ENCODE measurements at regions not wholly inside any gene's neighbourhood (a gene's known extent, or its start where the extent isn't known, plus 50 kb on each side); places are given as distances from the start of the nearest gene placed in this dataset.

DNA sequence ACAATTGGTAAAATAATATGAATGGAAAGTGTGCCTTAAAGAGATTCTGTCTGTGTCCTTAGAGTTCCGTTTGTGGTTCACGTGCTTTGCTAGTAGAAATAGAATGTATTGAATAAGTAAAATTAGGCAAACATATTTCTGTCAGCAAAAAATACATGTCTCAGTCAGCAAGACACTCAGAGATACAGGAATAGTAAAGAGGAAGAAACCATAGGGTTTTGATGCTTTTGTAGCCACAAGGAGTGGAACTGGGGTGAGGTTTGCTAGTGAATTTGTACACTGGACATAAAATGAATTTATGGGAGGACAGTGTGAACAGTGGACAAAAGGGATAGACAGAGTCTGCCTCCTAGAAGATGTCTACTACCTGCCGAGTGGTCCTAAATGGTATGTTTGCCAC, 289.2 kb upstream of the NRP1 start:
- H3K4me3 ChIP-seq (ENCODE audit: low read depth, low read length): no peak overlapping the region
- Mint-ChIP-seq H3K36me3 (no peaks in the 10 kb centered on the region), H3K4me1 (no peaks in the 10 kb centered on the region), H3K9me3 (peaks cover 0 to 10% (median 0%) of the 10 kb centered on the region in 7 donors), H3K27me3 (no peaks in the 10 kb centered on the region), H3K27ac (no peak overlapping the region), H3K4me3 (no peak overlapping the region)
- no peaks in the 10 kb centered on the region for H3K27me3 ChIP-seq (ENCODE audit: control insufficient read depth, insufficient read depth, low read length)
- H3K4me1 ChIP-seq (ENCODE audit: control insufficient read depth, insufficient read depth, low read length, poor library complexity, severe bottlenecking): no peaks in the 10 kb centered on the region
- H3K27ac ChIP-seq (ENCODE audit: insufficient read depth, low read length, poor library complexity, severe bottlenecking): no peak overlapping the region
- H3K36me3 ChIP-seq (ENCODE audit: control insufficient read depth, insufficient read depth, low read length): no peaks in the 10 kb centered on the region
- ATAC-seq (ENCODE audit: low read depth in 2 of 2) (no peak), DNase-seq (no peak)
- H3K9me3 ChIP-seq (ENCODE audit: control insufficient read depth in 2 of 2, low read length in 2 of 2): no peaks in the 10 kb centered on the region

DNA sequence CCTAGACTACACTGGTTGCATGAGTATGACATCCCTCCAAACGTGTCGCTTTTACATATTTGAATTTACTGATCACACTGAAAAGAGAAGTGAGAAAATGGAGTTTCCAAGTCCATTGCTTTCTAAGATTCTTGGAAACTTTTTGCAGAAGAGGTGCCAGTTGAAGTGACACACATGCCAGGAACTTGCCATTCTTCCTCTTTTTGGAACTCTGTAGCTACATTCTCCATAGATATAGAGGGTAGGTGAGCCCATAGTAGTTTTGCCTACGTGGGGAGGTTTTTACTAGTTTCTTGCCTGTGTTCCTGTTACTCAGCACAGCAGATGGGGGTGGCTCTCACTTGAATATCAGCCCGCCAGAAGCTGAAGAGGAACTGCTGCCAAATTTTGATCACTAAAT, 286.6 kb upstream of the NRP1 start:
- Mint-ChIP-seq H3K4me3 (no peak overlapping the region), H3K9me3 (peaks cover 0 to 10% (median 0%) of the 10 kb centered on the region in 7 donors), H3K4me1 (no peaks in the 10 kb centered on the region), H3K27me3 (no peaks in the 10 kb centered on the region), H3K27ac (no peak overlapping the region), H3K36me3 (no peaks in the 10 kb centered on the region)
- no peak overlapping the region for H3K27ac ChIP-seq (ENCODE audit: insufficient read depth, low read length, poor library complexity, severe bottlenecking)
- no peaks in the 10 kb centered on the region for H3K9me3 ChIP-seq (ENCODE audit: control insufficient read depth in 2 of 2, low read length in 2 of 2)
- no peaks in the 10 kb centered on the region for H3K36me3 ChIP-seq (ENCODE audit: control insufficient read depth, insufficient read depth, low read length)
- no peaks in the 10 kb centered on the region for H3K27me3 ChIP-seq (ENCODE audit: control insufficient read depth, insufficient read depth, low read length)
- H3K4me1 ChIP-seq (ENCODE audit: control insufficient read depth, insufficient read depth, low read length, poor library complexity, severe bottlenecking): no peaks in the 10 kb centered on the region
- ATAC-seq (ENCODE audit: low read depth in 2 of 2) (no peak), DNase-seq (no peak)
- no peak overlapping the region for H3K4me3 ChIP-seq (ENCODE audit: low read depth, low read length)

DNA sequence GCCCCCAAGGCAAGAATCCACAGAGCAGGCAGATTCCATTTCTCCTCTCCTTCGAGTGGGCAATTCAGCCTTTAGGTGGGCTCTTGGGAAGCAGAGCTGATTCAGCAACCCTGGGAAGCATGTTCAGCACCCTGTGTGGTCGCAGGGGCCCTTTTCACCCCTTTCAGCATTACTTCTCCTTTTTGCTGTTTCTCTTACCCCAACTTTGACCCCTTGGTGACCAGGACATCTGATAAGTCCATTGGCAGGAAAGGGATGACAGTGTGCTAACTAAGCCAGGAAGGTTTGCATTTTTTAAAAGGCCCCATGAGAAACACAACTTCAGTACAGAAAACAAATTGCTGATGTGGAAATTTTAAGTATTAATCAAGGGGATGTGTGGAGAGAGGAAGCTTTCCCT, 283.7 kb upstream of the NRP1 start:
- Histone ChIP-seq H3K36me3 (ENCODE audit: control insufficient read depth, insufficient read depth, low read length) (no peaks in the 10 kb centered on the region), H3K4me1 (ENCODE audit: control insufficient read depth, insufficient read depth, low read length, poor library complexity, severe bottlenecking) (no peaks in the 10 kb centered on the region), H3K9me3 (ENCODE audit: control insufficient read depth in 2 of 2, low read length in 2 of 2) (no peaks in the 10 kb centered on the region), H3K27ac (ENCODE audit: insufficient read depth, low read length, poor library complexity, severe bottlenecking) (no peak overlapping the region), H3K27me3 (ENCODE audit: control insufficient read depth, insufficient read depth, low read length) (no peaks in the 10 kb centered on the region), H3K4me3 (ENCODE audit: low read depth, low read length) (no peak overlapping the region)
- Mint-ChIP-seq H3K27ac (no peak overlapping the region), H3K36me3 (no peaks in the 10 kb centered on the region), H3K4me3 (no peak overlapping the region), H3K9me3 (peaks cover 0 to 8% (median 5%) of the 10 kb centered on the region in 7 donors), H3K4me1 (no peaks in the 10 kb centered on the region), H3K27me3 (no peaks in the 10 kb centered on the region)
- DNase-seq (no peak), ATAC-seq (ENCODE audit: low read depth in 2 of 2) (no peak)

DNA sequence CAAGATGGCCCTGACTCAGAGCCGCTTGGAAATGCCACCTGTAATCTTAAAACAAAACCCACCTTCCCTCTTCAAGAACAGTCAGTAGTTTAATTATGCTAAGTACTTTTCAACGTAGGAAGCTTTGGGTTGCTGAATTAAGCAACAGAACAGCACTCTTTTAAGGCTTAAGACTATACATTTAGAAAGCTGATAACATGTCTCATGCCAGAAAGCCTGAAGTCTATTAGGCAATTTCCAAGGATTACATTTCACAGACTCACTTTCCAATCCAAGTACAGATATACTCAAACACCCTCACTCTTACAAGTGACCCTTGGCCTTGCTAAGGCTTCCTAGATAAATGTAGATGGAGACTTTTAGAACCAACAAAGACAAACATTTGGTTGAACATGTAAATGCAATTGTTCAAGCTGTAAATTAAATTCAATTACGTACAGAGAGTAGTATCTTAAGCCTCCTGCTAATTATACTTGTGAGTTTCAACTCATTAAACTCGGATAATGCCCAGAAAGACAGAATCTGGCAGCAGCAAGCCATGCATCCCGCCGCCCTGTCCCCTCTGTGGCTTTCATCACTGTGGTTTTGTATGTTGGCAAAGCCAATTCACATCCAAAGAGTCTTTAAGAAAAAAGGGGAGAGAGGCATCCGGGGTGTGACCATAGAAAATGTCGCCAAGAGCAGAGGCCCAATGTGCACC, 283.1 kb upstream of the NRP1 start:
- no peaks in the 10 kb centered on the region for H3K36me3 Mint-ChIP-seq
- ATAC-seq (ENCODE audit: low read depth in 2 of 2): no peak

DNA sequence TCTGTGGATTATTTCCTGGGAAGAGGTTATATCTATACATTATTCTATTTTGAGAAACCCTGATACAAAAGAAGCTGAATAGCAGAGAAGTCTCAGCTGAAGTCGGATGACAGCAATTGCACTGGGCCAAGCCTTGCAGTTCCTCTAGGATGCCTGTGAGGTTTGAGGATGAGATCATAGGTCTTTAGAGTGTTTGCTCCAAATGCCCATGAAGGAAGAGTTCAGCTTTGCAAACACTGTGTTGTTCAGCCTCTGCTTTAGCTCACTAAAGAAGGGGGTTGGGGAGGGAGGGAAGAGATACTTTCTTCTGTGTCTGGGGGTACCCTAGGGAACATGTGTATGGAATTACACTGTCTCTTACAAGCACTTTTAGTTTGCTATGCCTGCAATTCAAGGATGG, 282.5 kb upstream of the NRP1 start:
- H3K4me1 Mint-ChIP-seq: peaks cover 0 to 6% (median 1%) of the 10 kb centered on the region in 4 donors
- no peak for ATAC-seq (ENCODE audit: low read depth in 2 of 2)

More for the DNA sequence above, 283.1 kb upstream of the NRP1 start:
- Histone ChIP-seq H3K4me3 (ENCODE audit: low read depth, low read length) (no peak overlapping the region), H3K27me3 (ENCODE audit: control insufficient read depth, insufficient read depth, low read length) (no peaks in the 10 kb centered on the region), H3K27ac (ENCODE audit: insufficient read depth, low read length, poor library complexity, severe bottlenecking) (no peak overlapping the region), H3K36me3 (ENCODE audit: control insufficient read depth, insufficient read depth, low read length) (no peaks in the 10 kb centered on the region), H3K9me3 (ENCODE audit: control insufficient read depth in 2 of 2, low read length in 2 of 2) (no peaks in the 10 kb centered on the region), H3K4me1 (ENCODE audit: control insufficient read depth, insufficient read depth, low read length, poor library complexity, severe bottlenecking) (no peaks in the 10 kb centered on the region)
- H3K4me1 Mint-ChIP-seq: peaks cover 0 to 6% (median 1%) of the 10 kb centered on the region in 4 donors
- peaks cover 0 to 11% (median 6%) of the 10 kb centered on the region in 7 donors for H3K9me3 Mint-ChIP-seq
- no peaks in the 10 kb centered on the region for H3K27me3 Mint-ChIP-seq
- H3K4me3 Mint-ChIP-seq: no peak overlapping the region
- DNase-seq: no peak
- H3K27ac Mint-ChIP-seq: no peak overlapping the region

DNA sequence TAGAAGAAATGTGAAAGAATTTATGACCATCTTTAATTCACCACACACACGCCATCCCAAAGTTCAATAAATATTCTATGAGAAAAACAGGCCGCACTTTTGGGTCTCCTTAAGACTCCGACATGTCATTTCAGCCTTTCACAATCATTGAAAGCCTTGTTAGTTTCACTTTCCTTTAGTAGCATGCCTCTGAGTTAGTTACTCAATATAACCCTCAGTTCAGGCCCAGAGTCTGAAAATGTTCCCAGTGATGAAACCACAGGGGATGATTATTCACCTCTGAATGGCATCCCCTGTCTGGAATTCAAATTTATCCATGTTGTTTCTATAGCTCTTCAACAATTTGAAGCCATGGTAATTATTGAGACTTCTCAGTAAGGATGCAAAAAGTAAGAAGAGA, 278.1 kb upstream of the NRP1 start:
- H3K4me3 ChIP-seq (ENCODE audit: low read depth, low read length): peak overlapping the region; percentile 28
- no peaks in the 10 kb centered on the region for H3K27me3 ChIP-seq (ENCODE audit: control insufficient read depth, insufficient read depth, low read length)
- DNase-seq: peak in 1 of 3 donors; percentile 2
- H3K27ac Mint-ChIP-seq: no peak overlapping the region
- H3K36me3 ChIP-seq (ENCODE audit: control insufficient read depth, insufficient read depth, low read length): no peaks in the 10 kb centered on the region
- H3K4me1 Mint-ChIP-seq: peaks cover 0 to 6% (median 1%) of the 10 kb centered on the region in 4 donors
- H3K36me3 Mint-ChIP-seq: no peaks in the 10 kb centered on the region
- no peaks in the 10 kb centered on the region for H3K27me3 Mint-ChIP-seq
- H3K9me3 ChIP-seq (ENCODE audit: control insufficient read depth in 2 of 2, low read length in 2 of 2): peaks cover 4 to 11% of the 10 kb centered on the region in 2 experiments
- H3K4me1 ChIP-seq (ENCODE audit: control insufficient read depth, insufficient read depth, low read length, poor library complexity, severe bottlenecking): no peaks in the 10 kb centered on the region
- ATAC-seq (ENCODE audit: low read depth in 2 of 2): no peak
- peaks cover 0 to 20% (median 9%) of the 10 kb centered on the region in 7 donors for H3K9me3 Mint-ChIP-seq
- H3K27ac ChIP-seq (ENCODE audit: insufficient read depth, low read length, poor library complexity, severe bottlenecking): no peak overlapping the region
- H3K4me3 Mint-ChIP-seq: no peak overlapping the region

More for the DNA sequence above, 282.5 kb upstream of the NRP1 start:
- Mint-ChIP-seq H3K27ac (no peak overlapping the region), H3K27me3 (no peaks in the 10 kb centered on the region), H3K9me3 (peaks cover 0 to 15% (median 6%) of the 10 kb centered on the region in 7 donors), H3K4me3 (no peak overlapping the region), H3K36me3 (no peaks in the 10 kb centered on the region)
- DNase-seq: no peak
- Histone ChIP-seq H3K27ac (ENCODE audit: insufficient read depth, low read length, poor library complexity, severe bottlenecking) (no peak overlapping the region), H3K4me1 (ENCODE audit: control insufficient read depth, insufficient read depth, low read length, poor library complexity, severe bottlenecking) (no peaks in the 10 kb centered on the region), H3K9me3 (ENCODE audit: control insufficient read depth in 2 of 2, low read length in 2 of 2) (peaks cover 0 to 2% of the 10 kb centered on the region in 2 experiments), H3K4me3 (ENCODE audit: low read depth, low read length) (no peak overlapping the region), H3K36me3 (ENCODE audit: control insufficient read depth, insufficient read depth, low read length) (no peaks in the 10 kb centered on the region), H3K27me3 (ENCODE audit: control insufficient read depth, insufficient read depth, low read length) (no peaks in the 10 kb centered on the region)

DNA sequence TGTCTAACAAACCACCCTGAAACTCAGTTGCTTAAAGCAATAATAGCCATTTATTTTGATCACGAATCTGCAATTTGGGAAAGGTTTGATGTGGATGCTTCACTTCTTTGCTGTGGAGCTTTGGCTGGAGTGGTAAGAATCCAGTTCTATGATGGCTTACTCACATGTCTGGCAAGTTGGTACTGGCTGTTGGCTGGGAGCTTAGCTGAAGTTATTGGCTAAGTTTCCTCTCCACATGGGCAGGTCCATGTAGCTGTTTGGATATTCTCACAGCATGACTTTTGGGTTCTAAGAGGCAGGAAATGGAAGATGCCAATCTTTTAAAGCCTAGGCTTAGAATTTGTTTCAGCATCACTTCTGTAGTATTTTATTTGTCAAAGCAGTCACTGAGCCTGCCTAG, 277.6 kb upstream of the NRP1 start:
- no peak overlapping the region for H3K27ac ChIP-seq (ENCODE audit: insufficient read depth, low read length, poor library complexity, severe bottlenecking)
- Mint-ChIP-seq H3K36me3 (no peaks in the 10 kb centered on the region), H3K27me3 (no peaks in the 10 kb centered on the region), H3K9me3 (peaks cover 0 to 20% (median 9%) of the 10 kb centered on the region in 7 donors), H3K27ac (no peak overlapping the region), H3K4me1 (peaks cover 0 to 6% (median 1%) of the 10 kb centered on the region in 4 donors), H3K4me3 (no peak overlapping the region)
- no peaks in the 10 kb centered on the region for H3K27me3 ChIP-seq (ENCODE audit: control insufficient read depth, insufficient read depth, low read length)
- ATAC-seq (ENCODE audit: low read depth in 2 of 2): no peak
- H3K9me3 ChIP-seq (ENCODE audit: control insufficient read depth in 2 of 2, low read length in 2 of 2): peaks cover 4 to 11% of the 10 kb centered on the region in 2 experiments
- peak overlapping the region; percentile 28 for H3K4me3 ChIP-seq (ENCODE audit: low read depth, low read length)
- no peak for DNase-seq
- no peaks in the 10 kb centered on the region for H3K36me3 ChIP-seq (ENCODE audit: control insufficient read depth, insufficient read depth, low read length)
- H3K4me1 ChIP-seq (ENCODE audit: control insufficient read depth, insufficient read depth, low read length, poor library complexity, severe bottlenecking): no peaks in the 10 kb centered on the region

DNA sequence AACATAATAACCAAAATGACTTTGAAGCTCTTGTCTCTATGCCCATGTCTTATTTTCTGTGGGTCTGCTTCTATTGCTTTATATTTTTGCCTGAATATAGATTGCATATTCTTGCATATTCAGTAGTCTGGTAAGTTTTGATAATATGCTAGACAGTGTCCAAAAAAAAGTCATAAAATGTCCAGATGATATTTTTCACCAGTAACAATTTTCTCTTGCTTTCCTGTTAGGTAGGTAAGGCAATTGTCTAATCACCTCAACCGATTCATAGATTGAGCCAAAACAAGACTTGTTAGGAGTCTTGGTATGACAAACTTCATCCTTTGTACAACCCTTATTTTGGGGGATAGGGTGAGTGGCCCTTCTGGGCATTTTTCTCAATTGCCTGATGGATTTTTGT, 277.0 kb upstream of the NRP1 start:
- ATAC-seq (ENCODE audit: low read depth in 2 of 2) (no peak), DNase-seq (no peak)
- no peak overlapping the region for H3K4me3 Mint-ChIP-seq
- peaks cover 5% of the 10 kb centered on the region for H3K27me3 Mint-ChIP-seq
- H3K36me3 Mint-ChIP-seq: no peaks in the 10 kb centered on the region
- H3K36me3 ChIP-seq (ENCODE audit: control insufficient read depth, insufficient read depth, low read length): no peaks in the 10 kb centered on the region
- H3K27me3 ChIP-seq (ENCODE audit: control insufficient read depth, insufficient read depth, low read length): no peaks in the 10 kb centered on the region
- peaks cover 0 to 22% (median 9%) of the 10 kb centered on the region in 7 donors for H3K9me3 Mint-ChIP-seq
- H3K4me1 ChIP-seq (ENCODE audit: control insufficient read depth, insufficient read depth, low read length, poor library complexity, severe bottlenecking): no peaks in the 10 kb centered on the region
- peaks cover 4 to 11% of the 10 kb centered on the region in 2 experiments for H3K9me3 ChIP-seq (ENCODE audit: control insufficient read depth in 2 of 2, low read length in 2 of 2)
- no peak overlapping the region for H3K4me3 ChIP-seq (ENCODE audit: low read depth, low read length)
- no peak overlapping the region for H3K27ac Mint-ChIP-seq
- H3K4me1 Mint-ChIP-seq: peaks cover 0 to 6% (median 1%) of the 10 kb centered on the region in 4 donors
- H3K27ac ChIP-seq (ENCODE audit: insufficient read depth, low read length, poor library complexity, severe bottlenecking): no peak overlapping the region

Data from CD4-positive, CD25-positive, alpha-beta regulatory T cell (primary cell).